Gastrocnemius medialis (tissue), 4 donors: ENCODE measurements at regions not wholly inside any gene's neighbourhood (a gene's known extent, or its start where the extent isn't known, plus 50 kb on each side); places are given as distances from the start of the nearest gene placed in this dataset.

Experiments
- ATAC-seq, 2 donors: fragments of 150-250 bp; one replicate each; pipeline ENCODE4 v1.9.1; 2016
- DNase-seq, 2 donors: peaks; one replicate each; pipeline ENCODE4 v3.0.0-alpha.2; 2019
- H3K27ac ChIP-seq, 4 donors: fragments of 200-600 bp; sonication (generic); 1 replicate in 1 of 4; 2 replicates in 3 of 4; pipeline ENCODE4 v1.5.1; 2016 to 2018; ENCODE audit warnings: mild to moderate bottlenecking in 2 of 4, moderate library complexity in 1 of 4
- H3K27me3 ChIP-seq, 3 donors: fragments of 200-600 bp; sonication (generic) in 2 of 3; 1 replicate in 1 of 3; 2 replicates in 2 of 3; pipeline versions ENCODE4 v1.5.1 to v1.6.0; 2016 to 2019; ENCODE audit warnings: mild to moderate bottlenecking in 1 of 3, moderate library complexity in 1 of 3
- H3K36me3 ChIP-seq, 2 donors: fragments of 200-600 bp; sonication (generic) in 1 of 2; one replicate each; pipeline ENCODE4 v1.5.1; 2017 to 2018
- H3K4me1 ChIP-seq, 2 donors: fragments of 200-600 bp; sonication (generic) in 1 of 2; one replicate each; pipeline ENCODE4 v1.5.1; 2016 to 2017; ENCODE audit warnings: mild to moderate bottlenecking in 2 of 2
- H3K4me3 ChIP-seq, 4 donors: fragments of 200-600 bp; sonication (generic) in 3 of 4; 1 replicate in 1 of 4; 2 replicates in 3 of 4; pipeline ENCODE4 v1.5.1; 2016 to 2019; ENCODE audit warnings: mild to moderate bottlenecking in 2 of 4
- H3K9me3 ChIP-seq, 3 donors: fragments of 200-600 bp; sonication (generic) in 2 of 3; 1 replicate in 1 of 3; 2 replicates in 2 of 3; pipeline ENCODE4 v1.5.1; 2016 to 2019
- POLR2A ChIP-seq, 2 donors: fragments of 450-650 bp; IDR thresholded peaks; one replicate each; pipeline ENCODE4 v1.6.1; 2017; ENCODE audit warnings: antibody characterized with exemption in 2 of 2, mild to moderate bottlenecking in 2 of 2, moderate library complexity in 2 of 2
- in situ Hi-C, 4 donors: fragments of 200-750 bp; cut with MboI; loops; one replicate each; pipeline versions ENCODE4 v1.15.0 to v1.8.0; 2017; ENCODE audit warnings: low sequenced_read_pairs in 4 of 4
- intact Hi-C: fragments of 100-400 bp; cut with DNase I; formaldehyde crosslinking; loops from one replicate; pipeline ENCODE4 v1.15.1; 2023; ENCODE audit warnings: low total_unique reads
- TF ChIP-seq, protein P1 (sequence below), 5 experiments: fragments of 450-650 bp in 3 of 5; fragments of 200-600 bp in 2 of 5; sonication (generic) in 2 of 5; IDR thresholded peaks in 4 of 5; conservative IDR thresholded peaks in 1 of 5; 1 replicate in 4 of 5; 2 replicates in 1 of 5; pipeline ENCODE4 v1.5.1; 2016 to 2019; ENCODE audit warnings: antibody characterized with exemption in 5 of 5, mild to moderate bottlenecking in 3 of 5, moderate library complexity in 3 of 5

DNA sequence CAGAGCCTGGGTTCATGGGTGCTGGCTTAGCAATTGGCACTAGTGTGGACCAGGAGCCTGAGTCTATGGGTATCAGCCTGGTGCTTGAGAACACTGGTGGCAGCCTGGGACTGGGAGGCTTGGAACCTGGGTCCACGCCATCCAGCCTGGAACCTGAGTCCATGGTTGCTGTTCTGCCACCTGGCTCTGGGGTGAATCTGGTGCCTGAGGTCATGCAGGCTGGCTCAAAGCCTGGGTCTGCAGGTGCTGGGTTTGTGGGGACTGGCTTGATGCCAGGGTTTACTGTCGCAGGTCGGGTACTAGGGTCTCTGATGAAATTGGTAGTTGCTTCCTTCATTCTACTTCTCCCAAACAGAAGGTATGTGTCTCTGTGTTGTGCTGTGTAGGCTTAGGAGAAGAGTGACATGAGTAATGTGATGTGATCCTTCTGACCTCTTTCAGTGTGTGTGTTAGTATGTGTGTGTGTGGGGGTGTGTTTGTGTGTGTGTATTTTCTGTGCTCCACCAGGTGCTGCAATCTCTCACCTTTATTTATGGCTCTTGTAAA is 517.0 kb upstream of the EPHA5 start:
- in situ Hi-C loops, result no loop called here
- H3K4me1 ChIP-seq, result no peaks in the 10 kb centered on the region
- H3K4me3 ChIP-seq, result no peak overlapping the region
- ATAC-seq (no peak), DNase-seq (no peak)
- H3K36me3 ChIP-seq, result no peaks in the 10 kb centered on the region
- no peak overlapping the region for H3K27ac ChIP-seq
- TF ChIP-seq POLR2A (IDR thresholded peaks at IDR 0.05), result no peak
- TF ChIP-seq, protein P1, sequence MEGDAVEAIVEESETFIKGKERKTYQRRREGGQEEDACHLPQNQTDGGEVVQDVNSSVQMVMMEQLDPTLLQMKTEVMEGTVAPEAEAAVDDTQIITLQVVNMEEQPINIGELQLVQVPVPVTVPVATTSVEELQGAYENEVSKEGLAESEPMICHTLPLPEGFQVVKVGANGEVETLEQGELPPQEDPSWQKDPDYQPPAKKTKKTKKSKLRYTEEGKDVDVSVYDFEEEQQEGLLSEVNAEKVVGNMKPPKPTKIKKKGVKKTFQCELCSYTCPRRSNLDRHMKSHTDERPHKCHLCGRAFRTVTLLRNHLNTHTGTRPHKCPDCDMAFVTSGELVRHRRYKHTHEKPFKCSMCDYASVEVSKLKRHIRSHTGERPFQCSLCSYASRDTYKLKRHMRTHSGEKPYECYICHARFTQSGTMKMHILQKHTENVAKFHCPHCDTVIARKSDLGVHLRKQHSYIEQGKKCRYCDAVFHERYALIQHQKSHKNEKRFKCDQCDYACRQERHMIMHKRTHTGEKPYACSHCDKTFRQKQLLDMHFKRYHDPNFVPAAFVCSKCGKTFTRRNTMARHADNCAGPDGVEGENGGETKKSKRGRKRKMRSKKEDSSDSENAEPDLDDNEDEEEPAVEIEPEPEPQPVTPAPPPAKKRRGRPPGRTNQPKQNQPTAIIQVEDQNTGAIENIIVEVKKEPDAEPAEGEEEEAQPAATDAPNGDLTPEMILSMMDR (IDR thresholded peaks at IDR 0.05 in 4 of 5, conservative IDR thresholded peaks at IDR 0.05 in 1 of 5), result no peak
- H3K27me3 ChIP-seq, result no peaks in the 10 kb centered on the region
- intact Hi-C loops, result no loop called here
- no peaks in the 10 kb centered on the region for H3K9me3 ChIP-seq

- intact Hi-C loops, result no loop called here
- Histone ChIP-seq H3K27me3 (no peaks in the 10 kb centered on the region), H3K27ac (no peak overlapping the region), H3K4me1 (no peaks in the 10 kb centered on the region), H3K4me3 (no peak overlapping the region), H3K9me3 (no peaks in the 10 kb centered on the region), H3K36me3 (no peaks in the 10 kb centered on the region)
- no peak for DNase-seq
- TF ChIP-seq POLR2A (IDR thresholded peaks at IDR 0.05), result no peak
- TF ChIP-seq, protein P1 (IDR thresholded peaks at IDR 0.05 in 4 of 5, conservative IDR thresholded peaks at IDR 0.05 in 1 of 5), result no peak
- in situ Hi-C loops, result no loop called here
- ATAC-seq, result no peak
Observed at GRCh38 chr4:66186095-66186494, 515.8 kb upstream of the EPHA5 start.

GRCh38 chr4:66182636-66183035 is 512.3 kb upstream of the EPHA5 start:
- Histone ChIP-seq H3K9me3 (no peaks in the 10 kb centered on the region), H3K36me3 (no peaks in the 10 kb centered on the region), H3K4me3 (no peak overlapping the region), H3K27me3 (no peaks in the 10 kb centered on the region), H3K27ac (no peak overlapping the region), H3K4me1 (no peaks in the 10 kb centered on the region)
- ATAC-seq, result no peak
- no peak for TF ChIP-seq POLR2A (IDR thresholded peaks at IDR 0.05)
- TF ChIP-seq, protein P1 (IDR thresholded peaks at IDR 0.05 in 4 of 5, conservative IDR thresholded peaks at IDR 0.05 in 1 of 5), result no peak
- DNase-seq, result no peak
- intact Hi-C loops (no loop called here), in situ Hi-C loops (no loop called here)

- no peaks in the 10 kb centered on the region for H3K4me1 ChIP-seq
Observed at GRCh38 chr4:66178906-66179305, 508.6 kb upstream of the EPHA5 start.

More at GRCh38 chr4:66178906-66179305, 508.6 kb upstream of the EPHA5 start:
- H3K36me3 ChIP-seq, result no peaks in the 10 kb centered on the region
- ATAC-seq, result no peak
- no peaks in the 10 kb centered on the region for H3K9me3 ChIP-seq
- no peak overlapping the region for H3K4me3 ChIP-seq
- no peak for DNase-seq
- no peaks in the 10 kb centered on the region for H3K27me3 ChIP-seq
- in situ Hi-C loops (no loop called here), intact Hi-C loops (no loop called here)
- TF ChIP-seq, protein P1 (IDR thresholded peaks at IDR 0.05 in 4 of 5, conservative IDR thresholded peaks at IDR 0.05 in 1 of 5), result no peak
- TF ChIP-seq POLR2A (IDR thresholded peaks at IDR 0.05), result no peak
- no peak overlapping the region for H3K27ac ChIP-seq
